NK-92 treated with Interleukin-12 subunit alpha and Interleukin-12 subunit beta, amount 100 ng/mL, for 24 hours (cell line): ENCODE measurements at regions not wholly inside any gene's neighbourhood (a gene's known extent, or its start where the extent isn't known, plus 50 kb on each side); places are given as distances from the start of the nearest gene placed in this dataset.
"Not testable (repeated sequence)": the region's sequence is repeated elsewhere in the genome, so short reads cannot be mapped to it uniquely, and the experiment has no call there.

Source experiments
- DNase-seq: peaks from one replicate; lab custom pipeline; 2025; lab: John Stamatoyannopoulos, UW

GRCh38 chr7:23938215-23938614, 228.2 kb downstream of the STK31 start:
- no peak for DNase-seq

- DNase-seq = no peak
Measured at GRCh38 chr7:23938937-23939552, 229.0 kb downstream of the STK31 start.

GRCh38 chr7:23939747-23940146, 229.7 kb downstream of the STK31 start:
- not testable (repeated sequence) for DNase-seq

- DNase-seq = no peak
Measured at GRCh38 chr7:23941551-23941950, 231.5 kb downstream of the STK31 start.

- DNase-seq = no peak
Measured at GRCh38 chr7:23942032-23942431, 232.0 kb downstream of the STK31 start.

- DNase-seq = no peak
Measured at GRCh38 chr7:23944131-23944530, 234.1 kb downstream of the STK31 start.

GRCh38 chr7:23945472-23945871, 235.5 kb downstream of the STK31 start:
- DNase-seq = no peak

GRCh38 chr7:23955145-23955544, 245.1 kb downstream of the STK31 start:
- no peak for DNase-seq

GRCh38 chr7:23955600-23956149, 245.7 kb downstream of the STK31 start:
- no peak for DNase-seq

- DNase-seq = no peak
Measured at GRCh38 chr7:23956772-23957576, 247.0 kb downstream of the STK31 start.

GRCh38 chr7:23959821-23960220, 249.8 kb downstream of the STK31 start:
- DNase-seq = no peak

- no peak for DNase-seq
Measured at GRCh38 chr7:23960361-23960760, 250.3 kb downstream of the STK31 start.

- DNase-seq = no peak
Measured at GRCh38 chr7:23963461-23964165, 253.6 kb downstream of the STK31 start.

GRCh38 chr7:23964715-23965114, 254.7 kb downstream of the STK31 start:
- no peak for DNase-seq

- no peak for DNase-seq
Measured at GRCh38 chr7:23965296-23965695, 255.3 kb downstream of the STK31 start.

- DNase-seq = no peak
Measured at GRCh38 chr7:23966941-23967340, 256.9 kb downstream of the STK31 start.

GRCh38 chr7:23967949-23968599, 258.1 kb downstream of the STK31 start:
- DNase-seq = no peak

GRCh38 chr7:23968791-23969190, 258.8 kb downstream of the STK31 start:
- DNase-seq = no peak

GRCh38 chr7:23969443-23969842, 259.4 kb downstream of the STK31 start:
- DNase-seq = no peak

GRCh38 chr7:23970193-23970592, 260.2 kb downstream of the STK31 start:
- no peak for DNase-seq

- DNase-seq = no peak
Measured at GRCh38 chr7:23971031-23971430, 261.0 kb downstream of the STK31 start.

GRCh38 chr7:23972057-23972456, 262.0 kb downstream of the STK31 start:
- DNase-seq = no peak
